ENCODE measurements at regions not wholly inside any gene's neighbourhood (a gene's known extent, or its start where the extent isn't known, plus 50 kb on each side); places are given as distances from the start of the nearest gene placed in this dataset.

DNA sequence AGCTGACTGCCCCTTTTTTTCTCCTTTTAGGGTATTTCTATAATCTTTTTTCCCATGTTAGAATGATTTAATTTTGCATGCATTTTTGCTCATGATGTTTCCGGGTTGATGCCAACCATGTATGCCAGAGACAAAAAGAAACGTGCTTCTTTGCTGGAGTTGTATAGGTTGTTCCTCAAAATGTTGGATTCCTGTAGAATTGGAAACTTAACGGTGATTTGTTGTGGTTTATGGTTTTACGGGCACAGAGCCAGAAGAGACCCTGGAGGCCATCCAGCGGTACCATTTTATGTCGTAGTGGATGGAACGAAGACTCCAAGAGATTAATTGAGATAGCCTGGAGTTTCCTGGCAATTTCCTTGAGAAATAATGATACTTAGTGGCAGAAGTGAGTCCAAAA, 481.5 kb upstream of the RGMA start:
- Histone ChIP-seq H3K4me1 (peaks cover 10% of the 10 kb centered on the region; the same call in 1 of the 2 replicates), H4K20me1 (no peaks in the 10 kb centered on the region), H3K27ac (no peak overlapping the region), H3K36me3 (no peaks in the 10 kb centered on the region), H3K9me3 (no peaks in the 10 kb centered on the region), H3K4me2 (0 out of 2 replicates have a peak overlapping the region, but pooled peaks have one; percentile 2), H3K27me3 (no peaks in the 10 kb centered on the region), H3K4me3 (no peak overlapping the region), H3K9ac (no peak overlapping the region)
- no peak for TF ChIP-seq Cebpa-rat (IDR thresholded peaks at IDR 0.05)

DNA sequence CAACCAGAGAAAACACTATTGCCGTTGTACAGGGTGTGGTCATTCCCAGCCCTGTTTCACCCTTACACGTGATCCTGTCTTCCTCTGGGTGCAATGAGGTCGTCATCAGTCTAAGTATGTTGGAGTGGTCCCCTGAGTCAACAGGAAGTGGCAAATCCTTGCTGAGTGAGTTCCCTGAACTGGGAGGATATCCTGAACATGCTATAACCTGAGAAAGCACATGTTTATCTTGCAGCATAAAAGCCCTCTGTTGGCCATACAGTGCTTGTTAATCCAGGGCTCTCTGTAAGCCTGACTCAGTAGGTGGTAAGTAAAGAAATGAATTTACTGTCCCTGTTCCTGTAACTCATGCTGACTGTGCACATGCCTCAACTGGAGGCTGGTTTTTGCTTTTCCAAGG, 477.8 kb upstream of the RGMA start:
- no peaks in the 10 kb centered on the region for H3K9me3 ChIP-seq
- no peaks in the 10 kb centered on the region for H3K27me3 ChIP-seq
- H3K4me1 ChIP-seq: peaks cover 10% of the 10 kb centered on the region; the same call in 1 of the 2 replicates
- no peak for TF ChIP-seq Cebpa-rat (IDR thresholded peaks at IDR 0.05)
- 0 out of 2 replicates have a peak overlapping the region, but pooled peaks have one; percentile 10 for H3K4me2 ChIP-seq
- no peak overlapping the region for H3K4me3 ChIP-seq
- H3K36me3 ChIP-seq: no peaks in the 10 kb centered on the region
- H4K20me1 ChIP-seq: no peaks in the 10 kb centered on the region
- H3K9ac ChIP-seq: no peak overlapping the region
- H3K27ac ChIP-seq: no peak overlapping the region

DNA sequence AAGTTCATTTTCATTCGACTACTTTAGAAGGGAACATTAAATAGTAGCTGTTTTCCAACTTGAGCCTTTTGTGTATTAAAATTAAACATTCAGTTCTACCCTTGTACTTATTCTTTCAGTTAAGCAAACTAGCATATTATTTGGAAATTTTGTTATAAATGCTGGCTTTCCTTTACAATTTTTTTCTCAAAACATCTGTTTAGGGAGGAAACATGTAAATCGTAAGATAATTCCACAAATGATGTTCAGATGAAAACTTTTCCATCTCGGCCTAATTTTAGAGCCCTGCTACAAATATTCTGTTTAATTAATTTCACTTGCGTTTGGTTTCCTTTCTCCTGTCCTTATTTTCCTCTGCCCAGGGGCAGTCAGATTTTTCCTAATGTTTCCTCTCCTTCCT, 476.2 kb upstream of the RGMA start:
- Histone ChIP-seq H3K27ac (no peak overlapping the region), H3K36me3 (no peaks in the 10 kb centered on the region), H3K4me1 (peaks cover 5% of the 10 kb centered on the region; the same call in 1 of the 2 replicates), H3K4me2 (no peak overlapping the region), H3K9ac (no peak overlapping the region), H3K27me3 (no peaks in the 10 kb centered on the region), H3K9me3 (0 out of 2 replicates have a peak, but pooled peaks cover 4% of the 10 kb centered on the region), H3K4me3 (no peak overlapping the region), H4K20me1 (no peaks in the 10 kb centered on the region)
- TF ChIP-seq Cebpa-rat (IDR thresholded peaks at IDR 0.05): no peak

DNA sequence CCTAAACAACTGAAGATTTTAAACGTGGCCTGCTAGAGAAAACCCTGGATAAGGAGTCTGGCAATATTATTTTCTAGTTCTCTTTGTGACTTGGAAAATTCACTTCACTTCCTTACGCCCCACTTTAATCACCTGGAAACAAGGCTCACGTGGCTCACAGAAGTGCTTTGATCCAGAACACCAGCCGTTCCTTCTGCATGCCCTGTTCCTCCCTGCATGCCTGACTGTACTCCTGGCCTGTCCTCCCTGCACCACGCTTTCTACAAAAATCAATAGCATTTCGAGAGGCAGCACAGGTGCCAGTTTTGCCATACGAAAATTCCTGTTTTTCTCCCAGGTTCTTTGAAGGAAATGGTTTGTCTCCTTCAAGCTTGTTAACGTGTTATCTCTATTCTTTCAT, 474.2 kb upstream of the RGMA start:
- peaks cover 5% of the 10 kb centered on the region; the same call in 1 of the 2 replicates for H3K4me1 ChIP-seq
- TF ChIP-seq Cebpa-rat (IDR thresholded peaks at IDR 0.05): no peak
- H3K9me3 ChIP-seq: 0 out of 2 replicates have a peak, but pooled peaks cover 4% of the 10 kb centered on the region
- no peak overlapping the region for H3K4me3 ChIP-seq
- H3K27ac ChIP-seq: no peak overlapping the region
- H3K36me3 ChIP-seq: no peaks in the 10 kb centered on the region
- no peak overlapping the region for H3K4me2 ChIP-seq
- no peaks in the 10 kb centered on the region for H3K27me3 ChIP-seq
- no peaks in the 10 kb centered on the region for H4K20me1 ChIP-seq
- no peak overlapping the region for H3K9ac ChIP-seq

DNA sequence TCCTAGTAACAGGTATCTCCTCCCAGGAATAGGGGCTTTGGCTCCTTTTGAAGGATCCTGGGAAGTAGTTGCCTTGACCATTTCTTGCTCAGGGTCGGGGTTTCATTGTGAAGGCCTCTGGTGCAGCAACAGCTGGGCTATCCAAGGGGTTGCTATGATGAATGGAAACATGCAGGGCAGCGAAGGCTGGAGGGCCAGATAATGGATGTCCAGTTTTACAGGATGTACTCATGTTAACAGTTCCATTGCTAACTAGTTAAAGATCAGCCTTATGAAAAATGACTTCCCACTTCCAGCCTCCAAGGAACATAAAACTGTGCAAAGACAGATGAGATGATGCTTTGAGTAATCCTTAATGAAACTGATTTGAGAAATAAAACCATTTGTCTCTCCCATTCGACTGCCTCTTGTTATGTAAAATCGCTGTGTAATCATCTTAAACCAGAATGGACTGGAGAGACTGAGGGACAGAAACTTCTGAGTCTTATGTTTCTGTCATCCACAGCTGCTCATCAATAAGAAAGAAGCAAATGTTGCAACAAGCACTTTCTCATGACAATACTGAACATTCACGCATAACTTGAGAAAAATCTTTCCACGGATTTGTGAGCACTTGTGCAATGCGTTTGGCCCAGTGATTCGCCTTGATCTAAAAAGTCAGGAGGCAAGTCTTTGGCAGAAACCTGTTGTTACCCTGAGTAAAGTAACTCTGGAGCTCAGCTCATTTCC, 473.5 kb upstream of the RGMA start:
- H3K4me2 ChIP-seq: no peak overlapping the region
- H3K36me3 ChIP-seq: no peaks in the 10 kb centered on the region
- H3K27ac ChIP-seq: no peak overlapping the region
- H3K4me1 ChIP-seq: peaks cover 5% of the 10 kb centered on the region; the same call in 1 of the 2 replicates
- TF ChIP-seq Cebpa-rat (IDR thresholded peaks at IDR 0.05): no peak
- no peaks in the 10 kb centered on the region for H4K20me1 ChIP-seq
- H3K9me3 ChIP-seq: 0 out of 2 replicates have a peak, but pooled peaks cover 4% of the 10 kb centered on the region
- H3K4me3 ChIP-seq: no peak overlapping the region
- H3K9ac ChIP-seq: no peak overlapping the region
- H3K27me3 ChIP-seq: no peaks in the 10 kb centered on the region

DNA sequence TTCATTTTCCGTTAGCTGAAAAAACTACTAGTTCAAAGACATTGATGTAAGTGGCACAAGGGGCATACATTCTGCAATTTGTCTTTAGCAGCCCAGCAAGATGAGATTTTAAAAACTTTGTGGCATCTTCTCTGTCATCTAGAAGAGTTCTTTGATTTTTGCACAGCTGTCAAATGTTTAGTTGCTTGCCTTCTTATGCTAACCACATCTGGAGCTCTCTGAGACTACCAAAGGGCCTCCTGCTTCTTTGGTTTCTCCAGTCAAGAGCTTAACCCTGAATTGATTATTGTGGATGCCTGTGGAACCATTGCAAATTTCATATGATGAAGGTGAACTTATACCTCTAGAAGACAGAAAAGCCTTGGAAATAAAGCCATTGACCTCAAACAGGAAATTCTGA, 468.7 kb upstream of the RGMA start:
- Histone ChIP-seq H3K4me1 (no peaks in the 10 kb centered on the region), H3K4me2 (no peak overlapping the region), H3K9ac (no peak overlapping the region), H3K27me3 (no peaks in the 10 kb centered on the region), H3K4me3 (no peak overlapping the region), H3K27ac (no peak overlapping the region), H3K36me3 (no peaks in the 10 kb centered on the region), H3K9me3 (peaks cover 13% of the 10 kb centered on the region; the same call in 1 of the 2 replicates), H4K20me1 (no peaks in the 10 kb centered on the region)
- TF ChIP-seq Cebpa-rat (IDR thresholded peaks at IDR 0.05): no peak

DNA sequence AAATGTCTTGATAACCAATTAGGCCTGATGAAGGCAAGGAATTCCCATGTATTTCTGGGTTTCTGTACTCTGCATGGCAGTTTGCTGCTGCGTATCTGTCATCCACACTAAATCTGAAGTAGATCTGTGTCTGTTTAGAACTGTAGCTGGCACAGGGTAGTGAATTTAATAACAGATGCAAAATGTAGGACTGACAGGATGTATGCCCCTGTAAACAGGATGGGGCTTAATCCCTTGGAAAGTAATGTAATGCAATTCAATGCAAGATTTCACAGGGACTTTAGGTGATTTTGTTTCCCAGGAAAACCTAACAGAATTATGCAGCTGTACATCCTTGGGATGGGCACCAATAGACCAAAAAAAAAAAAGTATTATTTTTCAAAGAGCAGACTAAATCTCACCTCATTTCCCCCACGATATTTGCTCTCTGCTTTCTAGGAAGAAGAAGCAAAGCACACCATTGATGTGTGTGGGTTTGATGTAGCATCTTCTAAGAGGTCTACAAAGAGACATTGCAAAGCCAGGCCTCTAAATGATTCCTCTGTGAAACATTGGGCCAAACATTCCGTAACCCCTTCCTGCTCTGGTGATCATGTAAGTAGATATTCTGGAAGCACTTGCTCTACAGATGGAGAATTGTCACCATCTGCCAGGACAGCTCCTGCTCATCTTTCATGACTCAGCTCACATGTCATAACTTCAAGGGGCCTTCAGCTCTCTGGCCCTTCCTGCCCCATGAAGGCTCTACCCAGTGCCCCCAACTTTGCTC, 464.3 kb upstream of the RGMA start:
- H3K4me1 ChIP-seq: no peaks in the 10 kb centered on the region
- no peaks in the 10 kb centered on the region for H3K36me3 ChIP-seq
- no peak overlapping the region for H3K9ac ChIP-seq
- no peak overlapping the region for H3K27ac ChIP-seq
- no peaks in the 10 kb centered on the region for H4K20me1 ChIP-seq
- H3K27me3 ChIP-seq: no peaks in the 10 kb centered on the region
- peaks cover 10% of the 10 kb centered on the region; the same call in 1 of the 2 replicates for H3K9me3 ChIP-seq
- H3K4me3 ChIP-seq: no peak overlapping the region
- H3K4me2 ChIP-seq: no peak overlapping the region
- TF ChIP-seq Cebpa-rat (IDR thresholded peaks at IDR 0.05): no peak

DNA sequence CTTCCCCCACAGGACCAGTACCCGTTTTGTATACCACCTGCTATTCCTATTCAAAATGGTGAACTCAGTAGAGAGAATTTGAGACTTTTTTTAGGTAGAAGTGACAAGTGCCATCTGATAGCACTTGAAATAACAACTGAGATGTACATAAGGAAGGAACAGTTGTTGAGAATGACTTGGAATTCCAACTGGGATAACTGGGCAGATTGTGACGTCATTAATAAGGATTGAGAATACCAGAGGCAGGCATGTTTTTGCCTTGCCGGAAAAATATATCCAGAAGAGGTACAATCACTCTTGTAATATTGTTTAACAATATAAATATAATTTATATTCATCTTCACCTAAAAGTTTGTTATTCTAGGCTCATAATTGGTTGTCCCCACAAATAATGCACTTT, 454.1 kb upstream of the RGMA start:
- TF ChIP-seq Cebpa-rat (IDR thresholded peaks at IDR 0.05): no peak
- Histone ChIP-seq H3K9me3 (peaks cover 7% of the 10 kb centered on the region), H3K27ac (no peak overlapping the region), H3K27me3 (no peaks in the 10 kb centered on the region), H3K4me1 (no peaks in the 10 kb centered on the region), H4K20me1 (no peaks in the 10 kb centered on the region), H3K36me3 (no peaks in the 10 kb centered on the region), H3K4me2 (no peak overlapping the region), H3K9ac (no peak overlapping the region), H3K4me3 (no peak overlapping the region)

DNA sequence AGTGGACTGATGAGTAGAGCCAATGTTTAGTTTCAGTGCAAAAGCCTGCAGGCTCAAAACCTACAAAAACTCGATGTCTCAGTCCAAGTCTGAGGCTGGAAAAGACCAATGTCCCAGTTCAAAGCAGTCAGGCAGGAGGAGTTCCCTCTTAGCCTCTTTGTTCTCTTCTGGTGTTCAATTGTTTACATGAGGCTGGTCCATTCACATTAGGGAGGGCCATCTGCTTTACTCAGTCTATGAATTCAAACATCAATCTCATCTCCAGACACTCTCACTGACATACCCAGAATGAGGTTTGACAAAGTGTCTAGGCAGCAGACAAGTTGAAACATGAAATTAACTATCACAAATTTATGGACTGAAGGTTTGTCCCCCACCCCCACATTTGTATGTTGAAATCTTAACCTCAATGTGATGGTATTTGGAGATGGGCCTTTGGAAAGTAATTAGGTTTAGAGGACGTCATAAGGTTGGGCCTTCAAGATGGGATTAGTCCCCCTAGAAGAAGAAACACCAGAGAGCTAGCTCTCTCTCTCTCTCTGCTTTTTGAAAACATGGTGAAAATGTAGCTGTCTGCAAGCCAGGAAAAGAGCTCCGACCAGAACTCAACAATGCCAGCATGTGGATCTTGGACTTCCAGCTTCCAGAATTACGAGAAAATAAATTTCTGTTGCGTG, 438.5 kb upstream of the RGMA start:
- no peak for TF ChIP-seq Cebpa-rat (IDR thresholded peaks at IDR 0.05)
- Histone ChIP-seq H3K9ac (no peak overlapping the region), H3K9me3 (no peaks in the 10 kb centered on the region), H3K36me3 (no peaks in the 10 kb centered on the region), H3K4me3 (no peak overlapping the region), H3K27ac (no peak overlapping the region), H3K27me3 (no peaks in the 10 kb centered on the region), H3K4me2 (no peak overlapping the region), H3K4me1 (no peaks in the 10 kb centered on the region), H4K20me1 (no peaks in the 10 kb centered on the region)
